Lung microvascular endothelial cell (primary cell): ENCODE measurements at regions not wholly inside any gene's neighbourhood (a gene's known extent, or its start where the extent isn't known, plus 50 kb on each side); places are given as distances from the start of the nearest gene placed in this dataset.
"Not testable (repeated sequence)": the region's sequence is repeated elsewhere in the genome, so short reads cannot be mapped to it uniquely, and the experiment has no call there.

Source experiments
- DNase-seq, 2 donors: peaks; one replicate each; pipeline versions ENCODE4 v3.0.0 to v3.0.0-alpha.2; 2010; ENCODE audit warnings: low read depth in 2 of 2

- DNase-seq = no peak
Measured at GRCh38 chr2:7094231-7094741, 177.1 kb downstream of the RNF144A start.

GRCh38 chr2:7096726-7097352, 179.6 kb downstream of the RNF144A start:
- no peak for DNase-seq

GRCh38 chr2:7097353-7097895, 180.2 kb downstream of the RNF144A start:
- DNase-seq = peak; percentile 63 to 74

GRCh38 chr2:7098816-7099215, 181.6 kb downstream of the RNF144A start:
- DNase-seq = no peak

- DNase-seq = not testable (repeated sequence)
Measured at GRCh38 chr2:7099687-7100086, 182.5 kb downstream of the RNF144A start.

- DNase-seq = no peak
Measured at GRCh38 chr2:7102826-7103225, 185.6 kb downstream of the RNF144A start.

- no peak for DNase-seq
Measured at GRCh38 chr2:7108792-7109532, 191.8 kb downstream of the RNF144A start.

GRCh38 chr2:7109533-7109885, 192.3 kb downstream of the RNF144A start:
- no peak for DNase-seq

GRCh38 chr2:7111626-7112025, 194.4 kb downstream of the RNF144A start:
- DNase-seq = no peak

DNA sequence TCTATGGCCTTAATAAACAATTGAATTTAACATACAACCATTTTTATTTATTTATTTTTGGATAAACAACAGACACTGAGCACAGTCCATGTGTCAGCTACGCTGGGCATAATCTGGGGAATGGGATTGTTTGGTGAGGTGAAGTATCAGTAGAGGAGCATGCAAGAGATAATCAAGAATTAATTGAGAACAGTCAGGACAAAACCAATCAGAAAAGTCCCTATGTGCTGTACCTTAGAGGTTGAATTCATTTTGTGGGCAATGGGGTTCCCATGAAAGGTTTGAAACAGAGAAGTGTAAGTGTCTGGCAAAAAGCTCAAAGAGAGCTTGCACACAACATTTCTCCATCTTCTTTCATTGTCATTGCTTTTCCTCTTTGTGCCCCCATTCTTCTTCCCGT, 198.2 kb downstream of the RNF144A start:
- no peak for DNase-seq

DNA sequence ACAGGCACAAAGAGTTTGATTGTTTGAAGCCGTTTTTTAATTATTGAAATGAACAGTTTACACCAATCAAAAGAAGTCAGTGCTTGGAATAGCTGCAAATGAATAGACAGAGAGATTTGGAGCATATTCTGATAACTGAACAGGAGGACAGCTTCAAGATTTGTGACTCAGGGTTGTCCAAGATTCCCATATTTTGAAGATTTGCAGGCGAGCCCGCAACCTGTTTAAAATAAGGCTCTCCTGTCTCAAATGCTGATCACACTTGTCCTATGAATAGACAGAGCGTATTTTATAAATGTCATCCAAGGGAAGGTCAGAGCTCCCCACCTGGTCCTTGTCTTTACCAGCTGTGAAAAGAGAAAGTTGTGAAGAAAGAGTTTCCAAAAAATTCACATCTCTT, 198.7 kb downstream of the RNF144A start:
- no peak for DNase-seq

DNA sequence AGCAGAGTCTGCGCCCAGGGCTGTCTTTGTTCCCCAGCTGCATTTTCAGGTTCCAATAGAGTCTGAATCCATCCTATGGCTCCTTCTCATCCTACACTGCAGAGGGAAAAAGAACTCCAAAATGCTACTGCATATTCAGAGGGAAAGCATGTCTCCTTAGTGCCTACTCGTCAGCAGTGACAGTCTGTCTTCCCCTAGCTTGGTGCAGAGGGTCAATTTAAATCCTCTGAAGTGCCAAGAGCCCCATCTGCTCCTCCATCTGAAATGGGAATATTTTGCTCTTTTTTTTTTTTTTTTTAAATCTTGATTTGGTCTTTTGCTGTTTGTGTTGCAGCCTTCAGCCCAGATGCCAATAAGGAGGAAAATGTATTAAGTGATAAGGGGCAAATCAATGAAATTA, 199.3 kb downstream of the RNF144A start:
- DNase-seq = no peak

- no peak for DNase-seq
Measured at GRCh38 chr2:7117076-7117475, 199.9 kb downstream of the RNF144A start.

GRCh38 chr2:7118606-7119131, 201.5 kb downstream of the RNF144A start:
- no peak for DNase-seq

DNA sequence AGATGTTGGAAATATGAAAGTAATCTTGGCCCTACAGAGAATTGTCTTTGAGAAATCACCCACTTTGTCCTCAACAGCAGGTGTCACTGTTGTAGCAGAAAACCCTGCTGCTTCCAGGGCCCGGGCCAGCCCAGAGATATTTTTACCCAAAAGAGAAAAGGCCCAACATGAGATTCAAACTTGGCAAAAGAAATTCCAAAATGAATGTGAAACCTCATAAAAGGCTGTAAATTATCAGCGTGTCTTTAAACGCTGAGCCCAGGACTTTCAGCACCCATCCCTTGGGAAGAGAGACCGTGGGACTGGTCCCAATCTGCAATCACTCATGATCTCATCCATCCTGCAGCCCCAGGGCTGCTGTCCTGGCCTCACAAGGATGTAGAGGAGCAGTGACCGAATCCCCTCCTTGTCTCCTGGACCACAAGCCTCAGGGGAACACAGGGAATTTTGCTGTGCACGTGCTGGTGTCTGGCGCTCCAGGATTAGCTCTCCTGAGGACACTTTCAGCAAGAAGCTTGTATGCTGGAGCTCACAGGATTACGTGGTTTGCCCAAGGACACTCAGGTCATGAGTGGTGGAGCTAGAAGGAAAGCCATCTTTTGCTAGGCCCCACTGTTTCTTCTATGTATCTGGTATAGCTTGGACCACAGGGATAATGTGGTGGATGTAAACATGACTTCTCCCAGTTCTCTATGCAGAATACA, 202.1 kb downstream of the RNF144A start:
- peak; percentile 9 for DNase-seq

- DNase-seq = no peak
Measured at GRCh38 chr2:7121851-7122250, 204.6 kb downstream of the RNF144A start.

- no peak for DNase-seq
Measured at GRCh38 chr2:7127156-7127555, 209.9 kb downstream of the RNF144A start.

DNA sequence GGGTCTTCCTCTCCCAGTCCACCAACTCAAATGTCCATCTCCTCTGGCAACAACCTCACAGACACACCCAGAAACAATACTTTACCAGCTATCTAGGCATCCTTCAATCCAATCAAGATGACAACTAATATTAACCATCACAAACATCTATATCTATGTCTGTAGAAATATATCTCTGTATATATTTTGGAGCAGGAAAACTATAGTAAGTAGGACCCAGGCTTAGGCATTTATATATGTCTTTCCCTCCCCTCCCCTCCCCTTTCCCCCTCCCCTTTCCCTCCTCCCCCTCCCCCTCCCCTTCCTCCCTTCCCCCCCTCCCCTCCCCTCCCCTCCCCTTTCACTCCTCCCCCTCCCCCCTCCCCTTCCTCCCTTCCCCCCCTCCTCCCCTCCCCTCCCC, 210.5 kb downstream of the RNF144A start:
- DNase-seq = no peak

- no peak for DNase-seq
Measured at GRCh38 chr2:7131261-7131660, 214.0 kb downstream of the RNF144A start.

- DNase-seq = no peak
Measured at GRCh38 chr2:7132753-7133152, 215.5 kb downstream of the RNF144A start.

GRCh38 chr2:7133521-7133920, 216.3 kb downstream of the RNF144A start:
- peak in 1 of 2 donors; percentile 2 for DNase-seq

GRCh38 chr2:7140306-7140705, 223.1 kb downstream of the RNF144A start:
- DNase-seq = no peak
